HG03175 (cell line): ENCODE measurements at regions not wholly inside any gene's neighbourhood (a gene's known extent, or its start where the extent isn't known, plus 50 kb on each side); places are given as distances from the start of the nearest gene placed in this dataset.

Source experiments
- ATAC-seq: cut with Tn5 transposase; IDR thresholded peaks from one replicate; pipeline ENCODE4 v1.9.1; 2021; ENCODE audit warnings: mild to moderate bottlenecking, moderate library complexity; ENCODE audit not compliant: unreplicated experiment

DNA sequence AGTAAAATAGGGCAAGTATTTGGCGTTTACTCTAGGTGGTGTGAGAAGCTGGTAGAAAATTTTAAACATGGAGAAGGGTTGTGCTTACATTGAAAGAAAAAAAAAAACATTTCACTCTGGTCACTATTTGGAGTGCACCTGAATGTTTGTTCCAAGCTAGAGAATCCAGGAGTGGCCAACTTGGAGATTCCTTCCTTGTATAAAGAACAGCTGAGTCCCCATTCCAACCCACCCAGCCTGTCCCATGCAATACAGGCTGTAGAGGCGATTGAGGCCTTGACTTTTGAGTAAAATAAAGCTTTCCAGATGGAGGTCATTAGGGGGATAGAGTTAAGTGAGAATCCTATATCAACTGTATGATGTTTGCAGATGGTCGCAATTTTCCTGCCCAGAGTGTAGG lies 203.8 kb upstream of the SYT4 start:
- no peak for ATAC-seq

GRCh38 chr18:43482136-43482535 lies 204.8 kb upstream of the SYT4 start:
- no peak for ATAC-seq

DNA sequence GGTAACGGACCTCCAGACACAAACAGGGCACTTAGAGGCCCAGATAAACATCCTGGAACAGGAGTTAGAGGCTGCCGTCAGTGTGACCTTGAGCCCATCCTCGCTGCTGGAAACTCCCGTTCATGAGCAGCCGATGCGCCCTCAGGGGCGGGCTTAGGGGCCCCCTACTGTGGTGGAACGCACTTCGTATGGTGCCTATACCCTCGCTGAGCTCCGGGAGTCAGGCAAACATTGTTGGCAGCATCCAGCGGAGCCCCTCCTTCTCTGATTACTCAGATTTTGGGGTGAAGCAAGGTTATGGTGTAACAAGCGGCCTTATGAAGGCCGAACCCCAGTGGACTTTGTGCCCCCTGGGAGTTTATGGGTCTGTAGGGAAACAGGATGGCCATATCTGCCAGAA lies 205.3 kb upstream of the SYT4 start:
- no peak for ATAC-seq

DNA sequence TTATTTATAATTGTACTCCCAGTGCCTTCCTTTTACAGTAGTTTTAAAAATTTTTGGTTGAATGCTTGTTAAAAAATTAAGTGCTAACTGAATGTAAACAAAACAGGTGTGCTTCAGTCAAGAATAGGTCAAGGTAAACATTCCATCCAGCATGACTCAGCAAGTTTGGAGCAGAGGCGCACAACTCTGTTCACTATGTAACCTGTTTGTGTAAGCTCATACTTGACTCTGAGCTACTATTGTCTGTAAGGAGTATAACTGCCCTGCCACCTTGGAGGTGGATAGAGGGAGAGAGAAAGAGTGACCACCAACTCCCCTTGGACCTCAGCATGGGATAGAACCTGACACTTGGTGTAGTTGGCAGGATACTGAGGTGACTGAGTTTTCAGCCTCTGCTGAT lies 207.4 kb upstream of the SYT4 start:
- no peak for ATAC-seq

DNA sequence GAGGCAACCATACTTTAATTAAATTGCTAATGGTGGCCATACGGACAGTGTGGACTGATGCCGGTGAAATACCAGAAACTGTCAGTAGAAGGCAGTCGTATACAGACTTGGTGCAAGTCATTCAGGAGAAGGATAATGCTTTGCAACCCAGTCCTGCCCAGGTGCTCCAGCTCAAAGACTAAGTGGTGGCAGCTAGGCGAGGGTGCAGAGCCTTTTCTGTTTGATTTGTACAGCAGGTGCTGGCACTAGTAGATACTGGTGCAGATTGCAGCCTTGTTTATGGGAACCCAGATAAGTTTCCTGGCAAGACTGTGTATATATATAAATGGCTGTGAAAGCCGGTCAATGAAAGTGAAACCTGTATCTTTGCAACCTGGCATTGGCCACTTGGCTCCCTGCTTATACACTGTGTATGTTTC lies 208.3 kb upstream of the SYT4 start:
- ATAC-seq, result no peak

GRCh38 chr18:43486462-43486861 lies 209.2 kb upstream of the SYT4 start:
- no peak for ATAC-seq

DNA sequence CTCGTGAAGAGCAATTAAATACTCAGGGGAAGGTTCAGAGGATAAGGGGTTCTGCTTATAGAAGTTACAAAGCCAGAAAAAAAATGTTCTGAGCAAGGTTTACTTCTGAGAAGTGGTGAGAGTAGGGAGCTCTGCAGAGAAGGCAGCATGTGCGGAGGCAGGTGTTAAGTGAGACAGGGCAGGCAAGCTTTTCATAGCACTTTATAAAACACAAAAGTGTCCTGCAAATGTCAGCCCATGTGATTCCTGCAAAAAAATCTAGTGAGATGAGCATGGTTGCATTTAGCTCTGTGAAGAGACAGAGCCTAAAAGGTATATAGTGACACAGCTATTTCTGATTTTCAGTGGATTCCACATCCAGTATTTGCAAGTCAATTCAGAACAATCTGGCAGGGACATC lies 223.8 kb upstream of the SYT4 start:
- no peak for ATAC-seq

- ATAC-seq, result no peak
Measured at GRCh38 chr18:43506935-43507334, 229.6 kb upstream of the SYT4 start.

GRCh38 chr18:43507842-43508481 lies 230.7 kb upstream of the SYT4 start:
- no peak for ATAC-seq

GRCh38 chr18:43514747-43515146 lies 237.5 kb upstream of the SYT4 start:
- ATAC-seq, result no peak

DNA sequence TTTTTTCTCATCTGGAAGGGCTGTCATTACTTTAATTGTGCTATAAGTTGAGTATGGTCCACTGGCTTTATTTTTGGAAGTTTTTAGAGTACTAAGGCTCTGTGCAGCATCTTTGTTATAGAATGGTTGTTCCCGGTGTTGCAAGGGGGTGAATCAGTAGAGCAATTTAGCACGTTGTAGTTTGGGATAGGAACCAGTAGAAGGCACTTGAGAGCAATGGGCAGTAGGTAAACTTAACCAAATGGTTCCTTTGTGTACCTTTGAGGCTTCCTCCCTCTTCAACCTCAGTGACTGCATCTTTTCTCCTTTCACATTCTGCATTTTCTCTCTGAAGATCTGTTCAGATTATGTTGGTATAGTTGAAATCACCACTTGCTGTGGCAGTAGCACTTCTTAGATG lies 238.2 kb upstream of the SYT4 start:
- ATAC-seq, result no peak

- no peak for ATAC-seq
Measured at GRCh38 chr18:43524260-43524659, 247.0 kb upstream of the SYT4 start.

DNA sequence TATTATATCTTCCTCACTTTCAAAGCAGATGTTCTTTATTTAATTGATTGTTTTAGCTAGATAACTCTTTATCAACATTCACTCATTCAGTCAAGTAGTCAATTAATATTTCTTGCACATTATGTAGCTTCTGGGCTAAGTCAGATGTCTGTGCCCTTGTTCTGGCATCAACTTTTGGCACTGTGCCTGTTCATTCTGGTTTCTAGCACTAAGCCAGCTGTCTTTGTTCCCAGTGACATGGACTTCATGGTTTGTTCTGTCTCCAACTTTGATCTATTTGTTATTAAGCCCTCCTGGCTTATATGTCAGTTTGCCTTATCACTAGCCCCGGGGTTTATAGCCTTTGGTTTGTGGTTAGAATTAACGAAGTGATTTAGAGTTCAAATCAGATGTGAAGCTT lies 247.9 kb upstream of the SYT4 start:
- ATAC-seq, result no peak

DNA sequence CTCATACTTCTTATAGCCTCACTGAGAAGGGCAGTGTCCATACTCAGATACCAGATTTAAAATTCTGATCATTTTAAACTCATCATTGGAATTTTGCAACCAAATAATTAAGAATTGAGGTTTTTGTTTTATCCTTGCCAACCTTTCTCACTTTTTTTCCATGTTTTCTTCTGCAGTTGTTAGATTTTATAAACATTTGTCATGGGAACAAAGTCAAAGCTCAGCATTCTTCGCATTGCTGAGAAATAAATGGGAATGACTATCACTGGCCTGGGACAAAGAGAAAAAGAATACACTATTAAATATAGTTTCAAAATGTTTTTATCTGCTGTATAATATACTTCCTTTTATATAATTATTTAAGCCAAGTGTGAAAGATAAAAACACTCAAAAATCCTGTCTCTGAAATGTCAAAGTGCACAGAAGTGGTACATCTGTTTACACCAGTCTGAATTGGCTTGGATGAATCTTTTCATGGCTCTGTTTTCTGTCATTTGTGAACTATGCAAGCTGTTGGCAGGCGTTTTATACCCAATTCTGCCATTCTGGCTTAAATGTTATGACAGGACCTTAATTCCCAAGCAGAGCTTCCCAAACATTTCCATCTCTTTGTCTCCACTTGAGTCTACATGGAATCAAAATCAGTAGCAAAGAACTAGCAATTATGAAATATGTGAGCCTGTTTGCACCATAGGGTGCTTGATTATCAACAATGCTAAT lies 249.3 kb upstream of the SYT4 start:
- ATAC-seq, result no peak

DNA sequence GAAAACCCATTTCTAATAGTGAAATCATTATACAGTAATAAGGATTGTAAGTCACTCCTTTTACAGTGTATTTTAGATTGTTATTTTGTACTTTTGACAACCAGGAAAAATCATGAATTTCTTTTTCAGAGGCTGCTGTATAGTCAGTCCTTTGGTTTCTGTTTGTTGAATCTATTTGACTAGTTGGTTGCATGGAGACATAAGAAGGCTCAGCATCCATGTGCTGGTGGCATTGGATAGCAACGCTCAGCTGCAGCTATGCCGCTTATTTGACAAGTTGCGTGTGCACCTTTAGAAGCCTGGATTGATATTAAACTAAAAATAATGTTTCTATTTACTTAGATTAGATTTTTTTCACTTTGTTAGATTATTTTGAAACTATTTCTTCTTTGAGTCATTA lies 254.1 kb upstream of the SYT4 start:
- no peak for ATAC-seq

DNA sequence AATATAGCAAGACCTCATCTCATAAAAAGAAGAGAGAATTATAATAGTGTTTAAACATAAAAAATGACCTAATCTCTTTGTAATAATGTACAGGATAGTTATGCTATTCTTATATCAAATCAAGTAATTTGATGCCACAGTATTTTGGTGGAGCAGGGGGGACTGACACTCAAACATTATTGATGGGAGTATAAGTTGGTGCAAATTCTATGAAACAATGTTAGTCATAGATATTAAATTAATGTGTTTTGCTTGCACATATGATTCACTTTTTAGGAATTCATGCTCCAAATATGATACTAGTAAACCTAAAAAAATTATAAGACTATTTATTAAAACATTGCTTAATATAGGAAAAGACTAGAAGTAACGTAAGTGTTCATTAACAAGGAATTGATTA lies 256.1 kb upstream of the SYT4 start:
- ATAC-seq, result no peak

- ATAC-seq, result no peak
Measured at GRCh38 chr18:43534511-43534910, 257.2 kb upstream of the SYT4 start.

DNA sequence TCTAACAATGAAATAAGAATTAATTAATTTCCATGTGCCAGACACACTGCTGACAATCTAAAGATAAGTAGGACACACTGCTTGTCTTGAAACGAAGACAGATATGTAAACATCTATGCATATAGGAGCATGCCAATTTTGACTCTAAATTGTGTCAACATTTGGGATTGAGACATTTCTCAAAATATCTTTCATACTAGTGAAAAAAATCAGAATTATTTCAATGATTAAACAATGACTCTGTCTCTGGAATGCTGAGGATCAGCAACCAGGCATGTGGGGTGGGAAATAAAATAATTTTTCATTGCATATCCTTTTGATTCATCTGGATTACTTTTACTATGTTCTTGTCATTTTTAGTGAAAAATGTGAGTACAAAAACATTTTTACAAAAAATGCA lies 262.6 kb upstream of the SYT4 start:
- ATAC-seq, result no peak

- ATAC-seq, result no peak
Measured at GRCh38 chr18:43542016-43542415, 264.7 kb upstream of the SYT4 start.

GRCh38 chr18:43543236-43543635 lies 265.9 kb upstream of the SYT4 start:
- no peak for ATAC-seq

- no peak for ATAC-seq
Measured at GRCh38 chr18:43547456-43547855, 270.2 kb upstream of the SYT4 start.

DNA sequence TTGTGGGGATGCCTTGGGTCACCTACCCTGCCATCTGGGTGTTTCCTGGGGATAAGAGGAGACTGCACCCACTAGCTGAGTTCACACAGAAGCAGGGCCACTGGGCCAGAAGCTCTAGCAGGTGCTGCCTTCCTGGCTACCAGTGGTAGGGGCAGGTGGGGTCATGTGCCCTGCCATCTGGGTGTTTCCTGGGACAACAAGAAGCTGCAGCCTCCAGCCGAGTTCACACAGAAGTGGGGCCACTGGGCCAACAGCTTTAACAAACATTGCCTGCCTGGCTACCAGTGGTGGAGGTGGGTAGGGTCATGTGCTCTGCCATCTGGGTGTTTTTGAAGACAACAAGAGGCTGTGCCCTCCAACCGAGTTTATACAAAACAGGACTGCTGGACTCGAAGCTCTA lies 282.2 kb upstream of the SYT4 start:
- ATAC-seq, result no peak

GRCh38 chr18:43563780-43564179 lies 286.5 kb upstream of the SYT4 start:
- ATAC-seq, result no peak
